ENCODE measurements at regions not wholly inside any gene's neighbourhood (a gene's known extent, or its start where the extent isn't known, plus 50 kb on each side); places are given as distances from the start of the nearest gene placed in this dataset.

GRCh38 chr4:154944996-154945395, 163.9 kb downstream of the RBM46 start:
- H3K9me3 ChIP-seq (ENCODE audit: insufficient read depth, low read depth, low read length), result 0 out of 2 replicates have a peak, but pooled peaks cover 3% of the 10 kb centered on the region
- H2AFZ ChIP-seq (ENCODE audit: low read length), result no peak overlapping the region
- no peaks in the 10 kb centered on the region for H3K79me2 ChIP-seq (ENCODE audit: insufficient read depth, low read length)
- no peaks in the 10 kb centered on the region for H3K4me1 ChIP-seq (ENCODE audit: insufficient read depth, low read length, poor library complexity, severe bottlenecking)
- H3F3A ChIP-seq (ENCODE audit: low read depth), result no peaks in the 10 kb centered on the region
- no peaks in the 10 kb centered on the region for H4K20me1 ChIP-seq (ENCODE audit: insufficient read depth, low read length, poor library complexity, severe bottlenecking)
- no peak overlapping the region for H3K4me2 ChIP-seq (ENCODE audit: low read depth, low read length, poor library complexity, severe bottlenecking)
- no peaks in the 10 kb centered on the region for H3K27me3 ChIP-seq (ENCODE audit: insufficient read depth, low read length, poor library complexity, severe bottlenecking)
- no peak for TF ChIP-seq EZH2phosphoT487 (IDR thresholded peaks at IDR 0.05; ENCODE audit: borderline replicate concordance)
- TF ChIP-seq, protein P1, sequence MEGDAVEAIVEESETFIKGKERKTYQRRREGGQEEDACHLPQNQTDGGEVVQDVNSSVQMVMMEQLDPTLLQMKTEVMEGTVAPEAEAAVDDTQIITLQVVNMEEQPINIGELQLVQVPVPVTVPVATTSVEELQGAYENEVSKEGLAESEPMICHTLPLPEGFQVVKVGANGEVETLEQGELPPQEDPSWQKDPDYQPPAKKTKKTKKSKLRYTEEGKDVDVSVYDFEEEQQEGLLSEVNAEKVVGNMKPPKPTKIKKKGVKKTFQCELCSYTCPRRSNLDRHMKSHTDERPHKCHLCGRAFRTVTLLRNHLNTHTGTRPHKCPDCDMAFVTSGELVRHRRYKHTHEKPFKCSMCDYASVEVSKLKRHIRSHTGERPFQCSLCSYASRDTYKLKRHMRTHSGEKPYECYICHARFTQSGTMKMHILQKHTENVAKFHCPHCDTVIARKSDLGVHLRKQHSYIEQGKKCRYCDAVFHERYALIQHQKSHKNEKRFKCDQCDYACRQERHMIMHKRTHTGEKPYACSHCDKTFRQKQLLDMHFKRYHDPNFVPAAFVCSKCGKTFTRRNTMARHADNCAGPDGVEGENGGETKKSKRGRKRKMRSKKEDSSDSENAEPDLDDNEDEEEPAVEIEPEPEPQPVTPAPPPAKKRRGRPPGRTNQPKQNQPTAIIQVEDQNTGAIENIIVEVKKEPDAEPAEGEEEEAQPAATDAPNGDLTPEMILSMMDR (conservative IDR thresholded peaks at IDR 0.05; ENCODE audit: low read length), result no peak
- H3K9me2 ChIP-seq (replicated peaks; ENCODE audit: low read depth, low read length), result no peaks in the 10 kb centered on the region
- no peak overlapping the region for H3K4me3 ChIP-seq (ENCODE audit: low read length, poor library complexity, severe bottlenecking)
- no peaks in the 10 kb centered on the region for H3K36me3 ChIP-seq (ENCODE audit: insufficient read depth, low read length)
- H3K9ac ChIP-seq (ENCODE audit: low read depth, low read length, poor library complexity, severe bottlenecking), result no peak overlapping the region

- Histone ChIP-seq H4K20me1 (ENCODE audit: insufficient read depth, low read length, poor library complexity, severe bottlenecking) (no peaks in the 10 kb centered on the region), H3K4me3 (ENCODE audit: low read length, poor library complexity, severe bottlenecking) (no peak overlapping the region), H3K9ac (ENCODE audit: low read depth, low read length, poor library complexity, severe bottlenecking) (no peak overlapping the region), H3K9me3 (ENCODE audit: insufficient read depth, low read depth, low read length) (0 out of 2 replicates have a peak, but pooled peaks cover 3% of the 10 kb centered on the region), H2AFZ (ENCODE audit: low read length) (no peak overlapping the region), H3K79me2 (ENCODE audit: insufficient read depth, low read length) (no peaks in the 10 kb centered on the region), H3K4me2 (ENCODE audit: low read depth, low read length, poor library complexity, severe bottlenecking) (no peak overlapping the region), H3K36me3 (ENCODE audit: insufficient read depth, low read length) (no peaks in the 10 kb centered on the region), H3K4me1 (ENCODE audit: insufficient read depth, low read length, poor library complexity, severe bottlenecking) (no peaks in the 10 kb centered on the region), H3K9me2 (replicated peaks; ENCODE audit: low read depth, low read length) (no peaks in the 10 kb centered on the region), H3F3A (ENCODE audit: low read depth) (no peaks in the 10 kb centered on the region), H3K27me3 (ENCODE audit: insufficient read depth, low read length, poor library complexity, severe bottlenecking) (no peaks in the 10 kb centered on the region)
- TF ChIP-seq, protein P1 (conservative IDR thresholded peaks at IDR 0.05; ENCODE audit: low read length), result no peak
- TF ChIP-seq EZH2phosphoT487 (IDR thresholded peaks at IDR 0.05; ENCODE audit: borderline replicate concordance), result no peak
Observed at GRCh38 chr4:154946113-154946512, 165.0 kb downstream of the RBM46 start.

- TF ChIP-seq EZH2phosphoT487 (IDR thresholded peaks at IDR 0.05; ENCODE audit: borderline replicate concordance), result no peak
- TF ChIP-seq, protein P1 (conservative IDR thresholded peaks at IDR 0.05; ENCODE audit: low read length), result no peak
- Histone ChIP-seq H3K27me3 (ENCODE audit: insufficient read depth, low read length, poor library complexity, severe bottlenecking) (no peaks in the 10 kb centered on the region), H2AFZ (ENCODE audit: low read length) (no peak overlapping the region), H3K9me3 (ENCODE audit: insufficient read depth, low read depth, low read length) (0 out of 2 replicates have a peak, but pooled peaks cover 2% of the 10 kb centered on the region), H3K4me3 (ENCODE audit: low read length, poor library complexity, severe bottlenecking) (no peak overlapping the region), H3K4me2 (ENCODE audit: low read depth, low read length, poor library complexity, severe bottlenecking) (no peak overlapping the region), H3K4me1 (ENCODE audit: insufficient read depth, low read length, poor library complexity, severe bottlenecking) (no peaks in the 10 kb centered on the region), H3K9me2 (replicated peaks; ENCODE audit: low read depth, low read length) (no peaks in the 10 kb centered on the region), H3K36me3 (ENCODE audit: insufficient read depth, low read length) (no peaks in the 10 kb centered on the region), H3F3A (ENCODE audit: low read depth) (no peaks in the 10 kb centered on the region), H3K79me2 (ENCODE audit: insufficient read depth, low read length) (no peaks in the 10 kb centered on the region), H4K20me1 (ENCODE audit: insufficient read depth, low read length, poor library complexity, severe bottlenecking) (no peaks in the 10 kb centered on the region), H3K9ac (ENCODE audit: low read depth, low read length, poor library complexity, severe bottlenecking) (no peak overlapping the region)
Observed at GRCh38 chr4:154953691-154954090, 172.6 kb downstream of the RBM46 start.

All from Loucy (cell line).